Hepatocyte (in vitro differentiated cells): ENCODE measurements at regions not wholly inside any gene's neighbourhood (a gene's known extent, or its start where the extent isn't known, plus 50 kb on each side); places are given as distances from the start of the nearest gene placed in this dataset.

Source experiments
- DNase-seq: peaks from one replicate; pipeline ENCODE4 v3.0.0-alpha.2; 2016; ENCODE audit warnings: low spot score
- H2AFZ ChIP-seq: fragments of 200-600 bp; sonication (generic); 2 replicates; pipeline ENCODE4 v1.6.0; 2016; ENCODE audit warnings: antibody characterized with exemption, mild to moderate bottlenecking
- H3K27ac ChIP-seq: fragments of 200-600 bp; sonication (generic); 2 replicates; pipeline ENCODE4 v1.5.1; 2016; ENCODE audit warnings: mild to moderate bottlenecking
- H3K27me3 ChIP-seq: fragments of 200-600 bp; sonication (generic); 2 replicates; pipeline ENCODE4 v1.6.1; 2016
- H3K36me3 ChIP-seq: fragments of 200-600 bp; sonication (generic); replicated peaks from 2 replicates; pipeline ENCODE4 v1.5.1; 2016; ENCODE audit warnings: low read depth; ENCODE audit not compliant: insufficient read depth
- H3K4me1 ChIP-seq: fragments of 200-600 bp; sonication (generic); 2 replicates; pipeline ENCODE4 v1.5.1; 2016; ENCODE audit warnings: mild to moderate bottlenecking, moderate library complexity; ENCODE audit not compliant: insufficient read depth
- H3K4me2 ChIP-seq: fragments of 200-600 bp; sonication (generic); 2 replicates; pipeline ENCODE4 v1.6.0; 2016
- H3K4me3 ChIP-seq: fragments of 200-600 bp; sonication (generic); 2 replicates; pipeline ENCODE4 v1.5.1; 2016; ENCODE audit warnings: mild to moderate bottlenecking
- H3K79me2 ChIP-seq: fragments of 200-600 bp; sonication (generic); 2 replicates; pipeline ENCODE4 v1.6.0; 2017; ENCODE audit warnings: mild to moderate bottlenecking
- H3K9me2 ChIP-seq: fragments of 200-600 bp; sonication (generic); replicated peaks from 2 replicates; pipeline ENCODE4 v1.6.0; 2017; ENCODE audit warnings: mild to moderate bottlenecking; ENCODE audit not compliant: insufficient read depth
- H3K9me3 ChIP-seq: fragments of 200-600 bp; sonication (generic); 2 replicates; pipeline ENCODE4 v1.5.1; 2016; ENCODE audit warnings: low read depth, mild to moderate bottlenecking
- H4K20me1 ChIP-seq: fragments of 200-600 bp; sonication (generic); 2 replicates; pipeline ENCODE4 v1.6.0; 2016; ENCODE audit warnings: mild to moderate bottlenecking; ENCODE audit not compliant: insufficient read depth, poor library complexity, severe bottlenecking
- CTCF ChIP-seq: fragments of 200-600 bp; sonication (generic); IDR thresholded peaks from 2 replicates; pipeline ENCODE4 v1.5.1; 2016; ENCODE audit warnings: antibody characterized with exemption, mild to moderate bottlenecking; ENCODE audit not compliant: poor library complexity
- EZH2 ChIP-seq: fragments of 200-600 bp; sonication (generic); IDR thresholded peaks from 2 replicates; pipeline ENCODE4 v1.6.1; 2016; ENCODE audit warnings: antibody characterized with exemption, mild to moderate bottlenecking, borderline replicate concordance
- EZH2phosphoT487 ChIP-seq: fragments of 200-600 bp; sonication (generic); IDR thresholded peaks from one replicate; pipeline ENCODE4 v1.6.1; 2018; ENCODE audit warnings: antibody characterized with exemption, mild to moderate bottlenecking, low read depth, moderate library complexity; ENCODE audit not compliant: unreplicated experiment, severe bottlenecking
- WGBS: methylation state at CpG from one replicate; pipeline ENCODE4 v1.1.6; 2016; ENCODE audit warnings: low lambda C conversion rate; ENCODE audit errors: missing lambda C conversion rate; 5-methylcytosine and 5-hydroxymethylcytosine counted together

- no peak overlapping the region for H2AFZ ChIP-seq
- H3K79me2 ChIP-seq = no peaks in the 10 kb centered on the region
- H3K4me3 ChIP-seq = no peak overlapping the region
- H3K27me3 ChIP-seq = no peaks in the 10 kb centered on the region
- H4K20me1 ChIP-seq = no peaks in the 10 kb centered on the region
- DNase-seq = no peak
- no peaks in the 10 kb centered on the region for H3K36me3 ChIP-seq
- peak overlapping the region; percentile 53 for H3K27ac ChIP-seq
- no peaks in the 10 kb centered on the region for H3K9me2 ChIP-seq
- peak overlapping the region; percentile 24 for H3K4me2 ChIP-seq
- 68% methylated on average over 7 of the region's 7 CpGs for WGBS
- no peaks in the 10 kb centered on the region for H3K9me3 ChIP-seq
- no peak for TF ChIP-seq EZH2phosphoT487
- TF ChIP-seq CTCF = no peak
- TF ChIP-seq EZH2 = no peak
- peaks cover 6% of the 10 kb centered on the region for H3K4me1 ChIP-seq
Observed at GRCh38 chr21:35399002-35399530, 350.0 kb upstream of the RUNX1 start.

- H3K36me3 ChIP-seq = no peaks in the 10 kb centered on the region
- no peaks in the 10 kb centered on the region for H3K27me3 ChIP-seq
- H3K27ac ChIP-seq = peak overlapping the region; percentile 53
- no peaks in the 10 kb centered on the region for H4K20me1 ChIP-seq
- no peaks in the 10 kb centered on the region for H3K9me2 ChIP-seq
- H3K4me1 ChIP-seq = peaks cover 6% of the 10 kb centered on the region
- no peak overlapping the region for H2AFZ ChIP-seq
- H3K4me3 ChIP-seq = no peak overlapping the region
- TF ChIP-seq CTCF (no peak), EZH2phosphoT487 (no peak), EZH2 (no peak)
- no peaks in the 10 kb centered on the region for H3K9me3 ChIP-seq
- DNase-seq = no peak
- H3K4me2 ChIP-seq = peak overlapping the region; percentile 7
- H3K79me2 ChIP-seq = no peaks in the 10 kb centered on the region
Observed at GRCh38 chr21:35398346-35398982, 349.4 kb upstream of the RUNX1 start.

- H3K4me3 ChIP-seq = no peak overlapping the region
- H3K36me3 ChIP-seq = no peaks in the 10 kb centered on the region
- DNase-seq = no peak
- H3K4me1 ChIP-seq = peaks cover 6% of the 10 kb centered on the region
- TF ChIP-seq CTCF = no peak
- no peak for TF ChIP-seq EZH2phosphoT487
- TF ChIP-seq EZH2 = no peak
- H3K4me2 ChIP-seq = no peak overlapping the region
- H3K9me2 ChIP-seq = no peaks in the 10 kb centered on the region
- H4K20me1 ChIP-seq = no peaks in the 10 kb centered on the region
- no peaks in the 10 kb centered on the region for H3K9me3 ChIP-seq
- no peaks in the 10 kb centered on the region for H3K79me2 ChIP-seq
- no peaks in the 10 kb centered on the region for H3K27me3 ChIP-seq
- H3K27ac ChIP-seq = peak overlapping the region; percentile 53
- 69% methylated on average over 3 of the region's 3 CpGs for WGBS
- no peak overlapping the region for H2AFZ ChIP-seq
Observed at GRCh38 chr21:35397781-35398180, 348.7 kb upstream of the RUNX1 start.

GRCh38 chr21:35396655-35397054 lies 347.6 kb upstream of the RUNX1 start:
- Histone ChIP-seq H3K9me3 (no peaks in the 10 kb centered on the region), H3K79me2 (no peaks in the 10 kb centered on the region), H3K4me2 (no peak overlapping the region), H3K4me1 (peaks cover 6% of the 10 kb centered on the region), H3K36me3 (no peaks in the 10 kb centered on the region), H4K20me1 (no peaks in the 10 kb centered on the region), H2AFZ (no peak overlapping the region), H3K27ac (no peak overlapping the region), H3K4me3 (no peak overlapping the region), H3K9me2 (no peaks in the 10 kb centered on the region), H3K27me3 (no peaks in the 10 kb centered on the region)
- no peak for DNase-seq
- TF ChIP-seq EZH2 = no peak
- no peak for TF ChIP-seq CTCF
- TF ChIP-seq EZH2phosphoT487 = no peak
- WGBS = 99% methylated on average over 4 of the region's 4 CpGs
